Mesendoderm (in vitro differentiated cells): ENCODE measurements at regions not wholly inside any gene's neighbourhood (a gene's known extent, or its start where the extent isn't known, plus 50 kb on each side); places are given as distances from the start of the nearest gene placed in this dataset.

Experiments
- DNase-seq: peaks from one replicate; pipeline ENCODE4 v3.0.0; 2013
- H2AK5ac ChIP-seq: 2 replicates; pipeline ENCODE4 v1.6.1; 2013; ENCODE audit warnings: low read length, inconsistent platforms
- H2BK120ac ChIP-seq: 2 replicates; pipeline ENCODE4 v1.6.1; 2013; ENCODE audit warnings: low read depth, mild to moderate bottlenecking, low read length, moderate library complexity, mixed read lengths
- H2BK15ac ChIP-seq: replicated peaks from 2 replicates; pipeline ENCODE4 v1.6.1; 2013; ENCODE audit warnings: low read depth, mild to moderate bottlenecking, moderate library complexity
- H2BK5ac ChIP-seq: 2 replicates; pipeline ENCODE4 v1.6.1; 2013; ENCODE audit warnings: low read length, inconsistent platforms
- H3K18ac ChIP-seq: 2 replicates; pipeline ENCODE4 v1.6.1; 2013; ENCODE audit warnings: mild to moderate bottlenecking, low read length, mixed read lengths
- H3K23ac ChIP-seq: one replicate; pipeline ENCODE4 v1.6.1; 2013; ENCODE audit warnings: low read length
- H3K27ac ChIP-seq: 2 replicates; pipeline ENCODE4 v1.5.1; 2013; ENCODE audit warnings: low read depth, mild to moderate bottlenecking, inconsistent platforms, low read length, moderate library complexity
- H3K27me3 ChIP-seq: 2 replicates; pipeline ENCODE4 v1.6.1; 2013; ENCODE audit warnings: low read length, control low read depth, mild to moderate bottlenecking, inconsistent platforms; ENCODE audit not compliant: insufficient read depth, poor library complexity
- H3K36me3 ChIP-seq: 2 replicates; pipeline ENCODE4 v1.6.1; 2013; ENCODE audit warnings: low read length, inconsistent platforms; ENCODE audit not compliant: control insufficient read depth, insufficient read depth
- H3K4ac ChIP-seq: one replicate; pipeline ENCODE4 v1.6.1; 2013; ENCODE audit warnings: low read depth, mild to moderate bottlenecking, low read length, moderate library complexity
- H3K4me1 ChIP-seq: 2 replicates; pipeline ENCODE4 v1.6.1; 2013; ENCODE audit warnings: low read depth, low read length, inconsistent platforms; ENCODE audit not compliant: control insufficient read depth
- H3K4me2 ChIP-seq: 2 replicates; pipeline ENCODE4 v1.6.1; 2013; ENCODE audit warnings: low read length
- H3K4me3 ChIP-seq: 2 replicates; pipeline ENCODE4 v1.5.1; 2013; ENCODE audit warnings: mild to moderate bottlenecking, low read length
- H3K56ac ChIP-seq: one replicate; pipeline ENCODE4 v1.6.1; 2013; ENCODE audit warnings: low read length
- H3K79me1 ChIP-seq: 2 replicates; pipeline ENCODE4 v1.6.1; 2013; ENCODE audit warnings: low read length, inconsistent platforms
- H3K79me2 ChIP-seq: 2 replicates; pipeline ENCODE4 v1.6.1; 2013; ENCODE audit warnings: mild to moderate bottlenecking, low read length; ENCODE audit not compliant: control insufficient read depth, insufficient read depth
- H3K9ac ChIP-seq: 2 replicates; pipeline ENCODE4 v1.6.1; 2013; ENCODE audit warnings: low read length, inconsistent platforms
- H4K5ac ChIP-seq: one replicate; pipeline ENCODE4 v1.6.1; 2013; ENCODE audit warnings: low read length
- H4K8ac ChIP-seq: one replicate; pipeline ENCODE4 v1.6.1; 2013; ENCODE audit warnings: low read depth, mild to moderate bottlenecking, control low read depth, low read length, moderate library complexity
- WGBS: extraction: QIAGEN DNeasy Blood & Tissue Kit; methylation state at CpG from one replicate; pipeline ENCODE4 v1.1.7; 2013; ENCODE audit warnings: low lambda C conversion rate, missing lambda C conversion rate; ENCODE audit not compliant: insufficient coverage; ENCODE audit errors: extremely low coverage; 5-methylcytosine and 5-hydroxymethylcytosine counted together

- WGBS: no CpG with 5 or more reads among the region's 2 CpGs
- H2BK120ac ChIP-seq: no peak overlapping the region
- no peak overlapping the region for H3K23ac ChIP-seq
- no peak overlapping the region for H3K9ac ChIP-seq
- no peak overlapping the region for H2AK5ac ChIP-seq
- H3K4ac ChIP-seq: no peak overlapping the region
- no peak overlapping the region for H3K4me2 ChIP-seq
- no peaks in the 10 kb centered on the region for H3K79me2 ChIP-seq
- H3K79me1 ChIP-seq: no peaks in the 10 kb centered on the region
- no peaks in the 10 kb centered on the region for H3K27me3 ChIP-seq
- no peak overlapping the region for H4K8ac ChIP-seq
- H3K18ac ChIP-seq: no peak overlapping the region
- H3K36me3 ChIP-seq: no peaks in the 10 kb centered on the region
- no peak overlapping the region for H2BK15ac ChIP-seq
- H4K5ac ChIP-seq: no peak overlapping the region
- H2BK5ac ChIP-seq: no peak overlapping the region
- no peak overlapping the region for H3K56ac ChIP-seq
- H3K4me1 ChIP-seq: no peaks in the 10 kb centered on the region
- no peak overlapping the region for H3K27ac ChIP-seq
- no peak for DNase-seq
- no peak overlapping the region for H3K4me3 ChIP-seq
These were observed 303.4 kb downstream of the SEC23A start for GRCh38 chr14:38799671-38800070.

GRCh38 chr14:38794677-38795076 is 308.4 kb downstream of the SEC23A start:
- no peak overlapping the region for H2AK5ac ChIP-seq
- no peak overlapping the region for H3K23ac ChIP-seq
- H3K27ac ChIP-seq: no peak overlapping the region
- no peak overlapping the region for H4K8ac ChIP-seq
- H3K36me3 ChIP-seq: no peaks in the 10 kb centered on the region
- no peak overlapping the region for H2BK120ac ChIP-seq
- H3K4ac ChIP-seq: no peak overlapping the region
- no peak overlapping the region for H2BK15ac ChIP-seq
- no peaks in the 10 kb centered on the region for H3K79me1 ChIP-seq
- H3K56ac ChIP-seq: no peak overlapping the region
- H3K9ac ChIP-seq: no peak overlapping the region
- no peak overlapping the region for H4K5ac ChIP-seq
- H3K27me3 ChIP-seq: no peaks in the 10 kb centered on the region
- no peak overlapping the region for H2BK5ac ChIP-seq
- DNase-seq: no peak
- no peaks in the 10 kb centered on the region for H3K4me1 ChIP-seq
- H3K4me2 ChIP-seq: no peak overlapping the region
- no peaks in the 10 kb centered on the region for H3K79me2 ChIP-seq
- H3K4me3 ChIP-seq: no peak overlapping the region
- no peak overlapping the region for H3K18ac ChIP-seq

- Histone ChIP-seq H3K79me1 (no peaks in the 10 kb centered on the region), H2AK5ac (no peak overlapping the region), H3K56ac (no peak overlapping the region), H2BK120ac (no peak overlapping the region), H2BK15ac (no peak overlapping the region), H3K4me1 (no peaks in the 10 kb centered on the region), H3K27me3 (no peaks in the 10 kb centered on the region), H3K4ac (peak overlapping the region; percentile 36), H4K8ac (no peak overlapping the region), H3K23ac (no peak overlapping the region), H3K9ac (no peak overlapping the region), H3K27ac (no peak overlapping the region), H3K79me2 (no peaks in the 10 kb centered on the region), H3K4me3 (no peak overlapping the region), H3K18ac (no peak overlapping the region), H3K4me2 (no peak overlapping the region), H3K36me3 (no peaks in the 10 kb centered on the region), H2BK5ac (no peak overlapping the region), H4K5ac (no peak overlapping the region)
- whole genome bisulfite sequencing: no CpG with 5 or more reads among the region's 3 CpGs
- DNase-seq: peak; percentile 77
These were observed 311.2 kb downstream of the SEC23A start for GRCh38 chr14:38791862-38792261.

- H3K79me1 ChIP-seq: no peaks in the 10 kb centered on the region
- no peak overlapping the region for H3K56ac ChIP-seq
- H3K4me3 ChIP-seq: no peak overlapping the region
- no peak overlapping the region for H4K5ac ChIP-seq
- no peak overlapping the region for H4K8ac ChIP-seq
- H2BK15ac ChIP-seq: no peak overlapping the region
- no peak overlapping the region for H3K9ac ChIP-seq
- no peak overlapping the region for H3K23ac ChIP-seq
- no peak overlapping the region for H2BK5ac ChIP-seq
- H2AK5ac ChIP-seq: no peak overlapping the region
- H3K4me2 ChIP-seq: no peak overlapping the region
- no peaks in the 10 kb centered on the region for H3K36me3 ChIP-seq
- H3K4ac ChIP-seq: no peak overlapping the region
- H3K79me2 ChIP-seq: no peaks in the 10 kb centered on the region
- H2BK120ac ChIP-seq: no peak overlapping the region
- H3K18ac ChIP-seq: no peak overlapping the region
- WGBS: no CpG with 5 or more reads among the region's 3 CpGs
- H3K27me3 ChIP-seq: no peaks in the 10 kb centered on the region
- no peaks in the 10 kb centered on the region for H3K4me1 ChIP-seq
- peak; percentile 15 for DNase-seq
- no peak overlapping the region for H3K27ac ChIP-seq
These were observed 312.1 kb downstream of the SEC23A start for GRCh38 chr14:38790916-38791315.

GRCh38 chr14:38789805-38790204 is 313.2 kb downstream of the SEC23A start:
- Histone ChIP-seq H4K5ac (no peak overlapping the region), H2BK5ac (no peak overlapping the region), H3K79me1 (no peaks in the 10 kb centered on the region), H3K4me1 (no peaks in the 10 kb centered on the region), H3K4me2 (no peak overlapping the region), H3K4ac (no peak overlapping the region), H3K56ac (no peak overlapping the region), H3K23ac (no peak overlapping the region), H3K9ac (no peak overlapping the region), H3K27me3 (no peaks in the 10 kb centered on the region), H4K8ac (no peak overlapping the region), H3K36me3 (no peaks in the 10 kb centered on the region), H2BK15ac (no peak overlapping the region), H2BK120ac (no peak overlapping the region), H3K4me3 (no peak overlapping the region), H2AK5ac (no peak overlapping the region), H3K79me2 (no peaks in the 10 kb centered on the region), H3K18ac (no peak overlapping the region), H3K27ac (no peak overlapping the region)
- DNase-seq: no peak
- whole genome bisulfite sequencing: no CpG with 5 or more reads among the region's 8 CpGs

- Histone ChIP-seq H2BK120ac (no peak overlapping the region), H3K27ac (no peak overlapping the region), H3K4me1 (no peaks in the 10 kb centered on the region), H3K4me2 (no peak overlapping the region), H3K4ac (no peak overlapping the region), H4K8ac (no peak overlapping the region), H3K36me3 (no peaks in the 10 kb centered on the region), H3K9ac (no peak overlapping the region), H3K79me2 (no peaks in the 10 kb centered on the region), H3K27me3 (no peaks in the 10 kb centered on the region), H3K18ac (no peak overlapping the region), H2BK5ac (no peak overlapping the region), H3K56ac (no peak overlapping the region), H2AK5ac (no peak overlapping the region), H3K4me3 (no peak overlapping the region), H3K23ac (no peak overlapping the region), H3K79me1 (no peaks in the 10 kb centered on the region), H4K5ac (no peak overlapping the region), H2BK15ac (no peak overlapping the region)
- WGBS: no CpG with 5 or more reads among the region's 4 CpGs
- no peak for DNase-seq
These were observed 315.0 kb downstream of the SEC23A start for GRCh38 chr14:38788060-38788459.
